Osteoblast (primary cell): ENCODE measurements at regions not wholly inside any gene's neighbourhood (a gene's known extent, or its start where the extent isn't known, plus 50 kb on each side); places are given as distances from the start of the nearest gene placed in this dataset.

Experiments used
- DNase-seq: peaks from one replicate; pipeline ENCODE4 v3.0.0; 2011; ENCODE audit warnings: low spot score, mixed read lengths; ENCODE audit not compliant: insufficient read length; ENCODE audit errors: missing footprints
- H2AFZ ChIP-seq: 2 replicates; pipeline ENCODE4 v1.6.0; 2011; ENCODE audit warnings: mild to moderate bottlenecking, low read length
- H3K27ac ChIP-seq: 2 replicates; pipeline ENCODE4 v1.5.1; 2011; ENCODE audit warnings: mild to moderate bottlenecking, low read depth, low read length, moderate library complexity
- H3K27me3 ChIP-seq: 2 replicates; pipeline ENCODE4 v1.6.0; 2012; ENCODE audit warnings: mild to moderate bottlenecking, control low read depth, inconsistent platforms, low read length, moderate library complexity; ENCODE audit not compliant: insufficient read depth
- H3K36me3 ChIP-seq: 2 replicates; pipeline ENCODE4 v1.5.1; 2011; ENCODE audit warnings: mild to moderate bottlenecking, low read length, control low read depth, moderate library complexity; ENCODE audit not compliant: insufficient read depth
- H3K4me1 ChIP-seq: 2 replicates; pipeline ENCODE4 v1.5.1; 2011; ENCODE audit warnings: mild to moderate bottlenecking, low read length, control low read depth, moderate library complexity; ENCODE audit not compliant: insufficient read depth
- H3K4me2 ChIP-seq: 2 replicates; pipeline ENCODE4 v1.6.0; 2011; ENCODE audit warnings: mild to moderate bottlenecking, low read length; ENCODE audit not compliant: insufficient read depth
- H3K4me3 ChIP-seq: fragments of 200-600 bp; sonication (generic); 3 replicates; pipeline ENCODE4 v1.5.1; 2012; ENCODE audit warnings: mild to moderate bottlenecking, low read length, inconsistent platforms; ENCODE audit not compliant: insufficient read depth
- H3K79me2 ChIP-seq: 2 replicates; pipeline ENCODE4 v1.6.0; 2012; ENCODE audit warnings: mild to moderate bottlenecking, low read length, control low read depth, inconsistent platforms; ENCODE audit not compliant: insufficient read depth
- H3K9me3 ChIP-seq: 2 replicates; pipeline ENCODE4 v1.5.1; 2011; ENCODE audit warnings: low read depth, low read length, control low read depth
- H4K20me1 ChIP-seq: 2 replicates; pipeline ENCODE4 v1.6.0; 2012; ENCODE audit warnings: mild to moderate bottlenecking, low read length, control low read depth; ENCODE audit not compliant: insufficient read depth
- CTCF ChIP-seq: IDR thresholded peaks from 2 replicates; pipeline ENCODE4 v1.5.1; 2011; ENCODE audit warnings: mild to moderate bottlenecking, low read depth, low read length, moderate library complexity; ENCODE audit errors: extremely low read depth

GRCh38 chr13:44294876-44295275 lies 78.7 kb upstream of the SERP2 start:
- Histone ChIP-seq H3K4me2 (no peak overlapping the region), H3K9me3 (no peaks in the 10 kb centered on the region), H3K27me3 (peaks cover 7% of the 10 kb centered on the region), H4K20me1 (no peaks in the 10 kb centered on the region), H3K36me3 (no peaks in the 10 kb centered on the region), H3K27ac (no peak overlapping the region), H3K79me2 (no peaks in the 10 kb centered on the region), H3K4me1 (peaks cover 10% of the 10 kb centered on the region), H2AFZ (no peak overlapping the region), H3K4me3 (no peak overlapping the region)
- TF ChIP-seq CTCF = no peak
- DNase-seq = no peak

- no peak overlapping the region for H3K4me3 ChIP-seq
- H3K79me2 ChIP-seq = no peaks in the 10 kb centered on the region
- H3K36me3 ChIP-seq = no peaks in the 10 kb centered on the region
- H2AFZ ChIP-seq = no peak overlapping the region
- no peaks in the 10 kb centered on the region for H3K27me3 ChIP-seq
- H3K4me2 ChIP-seq = no peak overlapping the region
- peaks cover 22% of the 10 kb centered on the region for H3K4me1 ChIP-seq
- H3K9me3 ChIP-seq = no peaks in the 10 kb centered on the region
- no peak for TF ChIP-seq CTCF
- no peak overlapping the region for H3K27ac ChIP-seq
- no peak for DNase-seq
- no peaks in the 10 kb centered on the region for H4K20me1 ChIP-seq
These were observed 76.8 kb upstream of the SERP2 start for GRCh38 chr13:44296856-44297255.

- no peaks in the 10 kb centered on the region for H3K9me3 ChIP-seq
- no peak for DNase-seq
- no peak overlapping the region for H3K4me2 ChIP-seq
- no peaks in the 10 kb centered on the region for H4K20me1 ChIP-seq
- no peak overlapping the region for H3K4me3 ChIP-seq
- TF ChIP-seq CTCF = no peak
- no peaks in the 10 kb centered on the region for H3K79me2 ChIP-seq
- H3K36me3 ChIP-seq = no peaks in the 10 kb centered on the region
- H3K27ac ChIP-seq = no peak overlapping the region
- H3K4me1 ChIP-seq = peaks cover 36% of the 10 kb centered on the region
- no peaks in the 10 kb centered on the region for H3K27me3 ChIP-seq
- H2AFZ ChIP-seq = no peak overlapping the region
These were observed 75.3 kb upstream of the SERP2 start for GRCh38 chr13:44298314-44298713.

- H2AFZ ChIP-seq = no peak overlapping the region
- H3K36me3 ChIP-seq = no peaks in the 10 kb centered on the region
- peaks cover 35% of the 10 kb centered on the region for H3K4me1 ChIP-seq
- H3K27me3 ChIP-seq = no peaks in the 10 kb centered on the region
- no peak overlapping the region for H3K4me3 ChIP-seq
- TF ChIP-seq CTCF = no peak
- no peak overlapping the region for H3K4me2 ChIP-seq
- no peak for DNase-seq
- H3K27ac ChIP-seq = no peak overlapping the region
- no peaks in the 10 kb centered on the region for H3K79me2 ChIP-seq
- H3K9me3 ChIP-seq = no peaks in the 10 kb centered on the region
- no peaks in the 10 kb centered on the region for H4K20me1 ChIP-seq
These were observed 74.3 kb upstream of the SERP2 start for GRCh38 chr13:44299152-44299943.
